ENCODE measurements at regions not wholly inside any gene's neighbourhood (a gene's known extent, or its start where the extent isn't known, plus 50 kb on each side); places are given as distances from the start of the nearest gene placed in this dataset.

GRCh38 chr4:30181512-30181911 lies 538.7 kb upstream of the PCDH7 start:
- Histone ChIP-seq H3K4me3 (no peak overlapping the region), H3K79me2 (replicated peaks; ENCODE audit: insufficient read depth) (no peaks in the 10 kb centered on the region), H3K36me3 (ENCODE audit: insufficient read depth) (no peaks in the 10 kb centered on the region), H3F3A (replicated peaks; ENCODE audit: low read depth) (no peaks in the 10 kb centered on the region), H3K4me1 (ENCODE audit: insufficient read depth) (peaks cover 4% of the 10 kb centered on the region; the same call in 1 of the 2 replicates), H2AFZ (peak overlapping the region; percentile 28; the same call in 1 of the 2 replicates), H3K27me3 (ENCODE audit: insufficient read depth) (no peaks in the 10 kb centered on the region), H3K27ac (ENCODE audit: low read depth) (no peak overlapping the region), H3K4me2 (no peak overlapping the region), H3K9me2 (ENCODE audit: insufficient read depth) (peaks cover 11% of the 10 kb centered on the region; the same call in 1 of the 2 replicates), H4K20me1 (replicated peaks; ENCODE audit: insufficient read depth) (no peaks in the 10 kb centered on the region)
- no peak for TF ChIP-seq ETS1 (IDR thresholded peaks at IDR 0.05)
- TF ChIP-seq ZNF114 (CRISPR knock-in tag; IDR thresholded peaks at IDR 0.05) = no peak
- TF ChIP-seq, protein P1, sequence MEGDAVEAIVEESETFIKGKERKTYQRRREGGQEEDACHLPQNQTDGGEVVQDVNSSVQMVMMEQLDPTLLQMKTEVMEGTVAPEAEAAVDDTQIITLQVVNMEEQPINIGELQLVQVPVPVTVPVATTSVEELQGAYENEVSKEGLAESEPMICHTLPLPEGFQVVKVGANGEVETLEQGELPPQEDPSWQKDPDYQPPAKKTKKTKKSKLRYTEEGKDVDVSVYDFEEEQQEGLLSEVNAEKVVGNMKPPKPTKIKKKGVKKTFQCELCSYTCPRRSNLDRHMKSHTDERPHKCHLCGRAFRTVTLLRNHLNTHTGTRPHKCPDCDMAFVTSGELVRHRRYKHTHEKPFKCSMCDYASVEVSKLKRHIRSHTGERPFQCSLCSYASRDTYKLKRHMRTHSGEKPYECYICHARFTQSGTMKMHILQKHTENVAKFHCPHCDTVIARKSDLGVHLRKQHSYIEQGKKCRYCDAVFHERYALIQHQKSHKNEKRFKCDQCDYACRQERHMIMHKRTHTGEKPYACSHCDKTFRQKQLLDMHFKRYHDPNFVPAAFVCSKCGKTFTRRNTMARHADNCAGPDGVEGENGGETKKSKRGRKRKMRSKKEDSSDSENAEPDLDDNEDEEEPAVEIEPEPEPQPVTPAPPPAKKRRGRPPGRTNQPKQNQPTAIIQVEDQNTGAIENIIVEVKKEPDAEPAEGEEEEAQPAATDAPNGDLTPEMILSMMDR (conservative IDR thresholded peaks at IDR 0.05; ENCODE audit: low read depth in 2 of 2) = no peak
- TF ChIP-seq ZNF331 (CRISPR knock-in tag; IDR thresholded peaks at IDR 0.05; ENCODE audit: low read depth) = no peak
- no peak for TF ChIP-seq POLR2AphosphoS5 (IDR thresholded peaks at IDR 0.05; ENCODE audit: low read depth)
- Mint-ChIP-seq H3K27ac (no peak overlapping the region), H3K4me3 (no peak overlapping the region), H3K27me3 (ENCODE audit: insufficient read depth, low read depth, poor library complexity) (peaks cover 1% of the 10 kb centered on the region), H3K4me1 (peaks cover 2% of the 10 kb centered on the region; the same call in 1 of the 3 replicates), H3K9me3 (no peaks in the 10 kb centered on the region), H3K36me3 (ENCODE audit: low read depth) (no peaks in the 10 kb centered on the region)
- no peak for ATAC-seq
- DNase-seq (ENCODE audit: low spot score) = no peak

DNA sequence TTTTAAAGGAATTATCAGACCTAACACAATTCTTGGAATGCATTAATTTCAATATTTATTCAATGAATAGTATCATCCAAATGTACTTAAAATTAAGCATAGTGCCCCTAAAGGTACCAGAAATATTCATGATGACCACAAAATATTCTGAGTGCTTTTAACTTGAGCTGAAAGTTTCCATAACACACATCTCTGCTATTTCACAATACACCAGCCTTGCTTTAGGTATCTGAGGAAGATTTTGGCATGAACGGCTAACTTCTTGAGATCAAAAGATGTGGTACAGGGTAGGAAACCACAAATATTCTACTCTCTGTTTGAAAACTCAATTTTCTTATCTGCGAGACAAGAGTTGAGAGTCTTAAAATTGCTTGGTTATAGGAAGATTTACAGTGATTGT lies 538.3 kb upstream of the PCDH7 start:
- Histone ChIP-seq H3K36me3 (ENCODE audit: insufficient read depth) (no peaks in the 10 kb centered on the region), H3K4me3 (no peak overlapping the region), H3K9me2 (ENCODE audit: insufficient read depth) (peaks cover 11% of the 10 kb centered on the region; the same call in 1 of the 2 replicates), H2AFZ (0 out of 2 replicates have a peak overlapping the region, but pooled peaks have one; percentile 29), H3K4me2 (no peak overlapping the region), H3K27me3 (ENCODE audit: insufficient read depth) (no peaks in the 10 kb centered on the region), H3K4me1 (ENCODE audit: insufficient read depth) (peaks cover 4% of the 10 kb centered on the region; the same call in 1 of the 2 replicates), H3K27ac (ENCODE audit: low read depth) (no peak overlapping the region), H3K79me2 (replicated peaks; ENCODE audit: insufficient read depth) (no peaks in the 10 kb centered on the region), H3F3A (replicated peaks; ENCODE audit: low read depth) (no peaks in the 10 kb centered on the region), H4K20me1 (replicated peaks; ENCODE audit: insufficient read depth) (no peaks in the 10 kb centered on the region)
- Mint-ChIP-seq H3K4me3 (no peak overlapping the region), H3K36me3 (ENCODE audit: low read depth) (no peaks in the 10 kb centered on the region), H3K4me1 (peaks cover 2% of the 10 kb centered on the region; the same call in 1 of the 3 replicates), H3K27ac (no peak overlapping the region), H3K27me3 (ENCODE audit: insufficient read depth, low read depth, poor library complexity) (peaks cover 1% of the 10 kb centered on the region), H3K9me3 (no peaks in the 10 kb centered on the region)
- DNase-seq (ENCODE audit: low spot score) (no peak), ATAC-seq (no peak)
- TF ChIP-seq, protein P2, sequence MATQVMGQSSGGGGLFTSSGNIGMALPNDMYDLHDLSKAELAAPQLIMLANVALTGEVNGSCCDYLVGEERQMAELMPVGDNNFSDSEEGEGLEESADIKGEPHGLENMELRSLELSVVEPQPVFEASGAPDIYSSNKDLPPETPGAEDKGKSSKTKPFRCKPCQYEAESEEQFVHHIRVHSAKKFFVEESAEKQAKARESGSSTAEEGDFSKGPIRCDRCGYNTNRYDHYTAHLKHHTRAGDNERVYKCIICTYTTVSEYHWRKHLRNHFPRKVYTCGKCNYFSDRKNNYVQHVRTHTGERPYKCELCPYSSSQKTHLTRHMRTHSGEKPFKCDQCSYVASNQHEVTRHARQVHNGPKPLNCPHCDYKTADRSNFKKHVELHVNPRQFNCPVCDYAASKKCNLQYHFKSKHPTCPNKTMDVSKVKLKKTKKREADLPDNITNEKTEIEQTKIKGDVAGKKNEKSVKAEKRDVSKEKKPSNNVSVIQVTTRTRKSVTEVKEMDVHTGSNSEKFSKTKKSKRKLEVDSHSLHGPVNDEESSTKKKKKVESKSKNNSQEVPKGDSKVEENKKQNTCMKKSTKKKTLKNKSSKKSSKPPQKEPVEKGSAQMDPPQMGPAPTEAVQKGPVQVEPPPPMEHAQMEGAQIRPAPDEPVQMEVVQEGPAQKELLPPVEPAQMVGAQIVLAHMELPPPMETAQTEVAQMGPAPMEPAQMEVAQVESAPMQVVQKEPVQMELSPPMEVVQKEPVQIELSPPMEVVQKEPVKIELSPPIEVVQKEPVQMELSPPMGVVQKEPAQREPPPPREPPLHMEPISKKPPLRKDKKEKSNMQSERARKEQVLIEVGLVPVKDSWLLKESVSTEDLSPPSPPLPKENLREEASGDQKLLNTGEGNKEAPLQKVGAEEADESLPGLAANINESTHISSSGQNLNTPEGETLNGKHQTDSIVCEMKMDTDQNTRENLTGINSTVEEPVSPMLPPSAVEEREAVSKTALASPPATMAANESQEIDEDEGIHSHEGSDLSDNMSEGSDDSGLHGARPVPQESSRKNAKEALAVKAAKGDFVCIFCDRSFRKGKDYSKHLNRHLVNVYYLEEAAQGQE (IDR thresholded peaks at IDR 0.05; ENCODE audit: unreplicated experiment) = no peak
- TF ChIP-seq STAT1 (IDR thresholded peaks at IDR 0.05; ENCODE audit: unreplicated experiment) (no peak), ETS1 (IDR thresholded peaks at IDR 0.05) (no peak), POLR2AphosphoS5 (IDR thresholded peaks at IDR 0.05; ENCODE audit: low read depth) (no peak), CREB1 (CRISPR knock-in tag; IDR thresholded peaks at IDR 0.05; ENCODE audit: low read depth) (no peak), EZH2 (IDR thresholded peaks at IDR 0.05; ENCODE audit: low read depth, unreplicated experiment) (no peak), ZNF114 (CRISPR knock-in tag; IDR thresholded peaks at IDR 0.05) (no peak)
